Esophagus muscularis mucosa (tissue), 3 donors: ENCODE measurements at regions not wholly inside any gene's neighbourhood (a gene's known extent, or its start where the extent isn't known, plus 50 kb on each side); places are given as distances from the start of the nearest gene placed in this dataset.

Experiments
- POLR2A ChIP-seq: fragments of 450-650 bp; IDR thresholded peaks from one replicate; pipeline ENCODE4 v1.6.1; 2017; ENCODE audit warnings: antibody characterized with exemption, moderate library complexity, mild to moderate bottlenecking, low read depth
- POLR2AphosphoS5 ChIP-seq, 2 donors: sonication (generic); formaldehyde crosslinking; IDR thresholded peaks; one replicate each; pipeline ENCODE4 v1.6.1; 2017; ENCODE audit warnings: antibody characterized with exemption in 2 of 2
- TF ChIP-seq, protein P1 (sequence below), 3 experiments: fragments of 200-600 bp in 2 of 3; fragments of 450-650 bp in 1 of 3; sonication (generic) in 2 of 3; IDR thresholded peaks; one replicate each; pipeline ENCODE4 v1.5.1; 2017 to 2019; ENCODE audit warnings: antibody characterized with exemption in 3 of 3, mild to moderate bottlenecking in 2 of 3, moderate library complexity in 1 of 3

DNA sequence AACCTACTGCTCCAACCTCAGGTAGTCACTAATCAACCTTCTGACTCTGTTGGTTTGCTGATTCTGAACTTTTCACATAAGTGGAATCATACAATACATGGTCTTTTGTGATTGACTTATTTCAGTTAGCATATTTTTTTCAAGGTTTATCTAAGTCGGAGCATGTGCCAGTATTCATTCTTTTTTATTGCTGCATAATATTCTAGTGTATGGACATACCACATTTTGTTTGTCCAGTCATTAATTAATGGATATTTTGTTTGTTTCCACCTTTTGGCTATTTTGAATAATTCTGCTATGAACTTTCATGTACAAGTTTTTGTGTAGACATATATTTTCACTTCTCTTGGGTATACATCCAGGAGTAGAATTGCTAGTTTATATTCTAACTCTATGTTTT is 53.0 kb upstream of the LRRN2 start:
- TF ChIP-seq, protein P1, sequence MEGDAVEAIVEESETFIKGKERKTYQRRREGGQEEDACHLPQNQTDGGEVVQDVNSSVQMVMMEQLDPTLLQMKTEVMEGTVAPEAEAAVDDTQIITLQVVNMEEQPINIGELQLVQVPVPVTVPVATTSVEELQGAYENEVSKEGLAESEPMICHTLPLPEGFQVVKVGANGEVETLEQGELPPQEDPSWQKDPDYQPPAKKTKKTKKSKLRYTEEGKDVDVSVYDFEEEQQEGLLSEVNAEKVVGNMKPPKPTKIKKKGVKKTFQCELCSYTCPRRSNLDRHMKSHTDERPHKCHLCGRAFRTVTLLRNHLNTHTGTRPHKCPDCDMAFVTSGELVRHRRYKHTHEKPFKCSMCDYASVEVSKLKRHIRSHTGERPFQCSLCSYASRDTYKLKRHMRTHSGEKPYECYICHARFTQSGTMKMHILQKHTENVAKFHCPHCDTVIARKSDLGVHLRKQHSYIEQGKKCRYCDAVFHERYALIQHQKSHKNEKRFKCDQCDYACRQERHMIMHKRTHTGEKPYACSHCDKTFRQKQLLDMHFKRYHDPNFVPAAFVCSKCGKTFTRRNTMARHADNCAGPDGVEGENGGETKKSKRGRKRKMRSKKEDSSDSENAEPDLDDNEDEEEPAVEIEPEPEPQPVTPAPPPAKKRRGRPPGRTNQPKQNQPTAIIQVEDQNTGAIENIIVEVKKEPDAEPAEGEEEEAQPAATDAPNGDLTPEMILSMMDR (IDR thresholded peaks at IDR 0.05), result no peak
- TF ChIP-seq POLR2A (no peak), POLR2AphosphoS5 (IDR thresholded peaks at IDR 0.05) (no peak)
